ENCODE measurements at regions not wholly inside any gene's neighbourhood (a gene's known extent, or its start where the extent isn't known, plus 50 kb on each side); places are given as distances from the start of the nearest gene placed in this dataset.
"Not testable (repeated sequence)": the region's sequence is repeated elsewhere in the genome, so short reads cannot be mapped to it uniquely, and the experiment has no call there.

- no peak for DNase-seq (ENCODE audit: low read depth in 4 of 4, low spot score in 2 of 4)
These were observed 447.9 kb upstream of the TECRL start for GRCh38 chr4:64857198-64857597.

- no peak for DNase-seq (ENCODE audit: low read depth in 4 of 4, low spot score in 2 of 4)
These were observed 437.2 kb upstream of the TECRL start for GRCh38 chr4:64846417-64846816.

GRCh38 chr4:64829749-64830148 lies 420.5 kb upstream of the TECRL start:
- no peak for DNase-seq (ENCODE audit: low read depth in 4 of 4, low spot score in 2 of 4)

- DNase-seq (ENCODE audit: low read depth in 4 of 4, low spot score in 2 of 4) = no peak
These were observed 415.3 kb upstream of the TECRL start for GRCh38 chr4:64824591-64824990.

- DNase-seq (ENCODE audit: low read depth in 4 of 4, low spot score in 2 of 4) = no peak
These were observed 413.2 kb upstream of the TECRL start for GRCh38 chr4:64822405-64822804.

- no peak for DNase-seq (ENCODE audit: low read depth in 4 of 4, low spot score in 2 of 4)
These were observed 412.1 kb upstream of the TECRL start for GRCh38 chr4:64821219-64821976.

- no peak for DNase-seq (ENCODE audit: low read depth in 4 of 4, low spot score in 2 of 4)
These were observed 405.4 kb upstream of the TECRL start for GRCh38 chr4:64814616-64815015.

GRCh38 chr4:64807821-64808220 lies 398.6 kb upstream of the TECRL start:
- DNase-seq (ENCODE audit: low read depth in 4 of 4, low spot score in 2 of 4) = no peak

- DNase-seq (ENCODE audit: low read depth in 4 of 4, low spot score in 2 of 4) = no peak
These were observed 390.5 kb upstream of the TECRL start for GRCh38 chr4:64799751-64800150.

- DNase-seq (ENCODE audit: low read depth in 4 of 4, low spot score in 2 of 4) = not testable (repeated sequence)
These were observed 389.6 kb upstream of the TECRL start for GRCh38 chr4:64798828-64799227.

- DNase-seq (ENCODE audit: low read depth in 4 of 4, low spot score in 2 of 4) = no peak
These were observed 387.3 kb upstream of the TECRL start for GRCh38 chr4:64796581-64796980.

GRCh38 chr4:64784125-64784524 lies 374.9 kb upstream of the TECRL start:
- no peak for DNase-seq (ENCODE audit: low read depth in 4 of 4, low spot score in 2 of 4)

- DNase-seq (ENCODE audit: low read depth in 4 of 4, low spot score in 2 of 4) = peak in 1 of 4 donors; percentile 23
These were observed 372.6 kb upstream of the TECRL start for GRCh38 chr4:64781737-64782326.

GRCh38 chr4:64780664-64781063 lies 371.4 kb upstream of the TECRL start:
- DNase-seq (ENCODE audit: low read depth in 4 of 4, low spot score in 2 of 4) = no peak

GRCh38 chr4:64777286-64777685 lies 368.0 kb upstream of the TECRL start:
- no peak for DNase-seq (ENCODE audit: low read depth in 4 of 4, low spot score in 2 of 4)

GRCh38 chr4:64776820-64777219 lies 367.6 kb upstream of the TECRL start:
- no peak for DNase-seq (ENCODE audit: low read depth in 4 of 4, low spot score in 2 of 4)

- DNase-seq (ENCODE audit: low read depth in 4 of 4, low spot score in 2 of 4) = no peak
These were observed 365.4 kb upstream of the TECRL start for GRCh38 chr4:64774626-64775025.

- DNase-seq (ENCODE audit: low read depth in 4 of 4, low spot score in 2 of 4) = no peak
These were observed 361.9 kb upstream of the TECRL start for GRCh38 chr4:64771149-64771548.

GRCh38 chr4:64767547-64767946 lies 358.3 kb upstream of the TECRL start:
- no peak for DNase-seq (ENCODE audit: low read depth in 4 of 4, low spot score in 2 of 4)

GRCh38 chr4:64766565-64766964 lies 357.3 kb upstream of the TECRL start:
- DNase-seq (ENCODE audit: low read depth in 4 of 4, low spot score in 2 of 4) = no peak

- DNase-seq (ENCODE audit: low read depth in 4 of 4, low spot score in 2 of 4) = no peak
These were observed 346.8 kb upstream of the TECRL start for GRCh38 chr4:64756016-64756415.

- DNase-seq (ENCODE audit: low read depth in 4 of 4, low spot score in 2 of 4) = no peak
These were observed 338.9 kb upstream of the TECRL start for GRCh38 chr4:64747919-64748715.
